ENCODE measurements at regions not wholly inside any gene's neighbourhood (a gene's known extent, or its start where the extent isn't known, plus 50 kb on each side); places are given as distances from the start of the nearest gene placed in this dataset.
"Not testable (repeated sequence)": the region's sequence is repeated elsewhere in the genome, so short reads cannot be mapped to it uniquely, and the experiment has no call there.

- Histone ChIP-seq H3K4me2 (ENCODE audit: low read depth, low read length, poor library complexity, severe bottlenecking) (no peak overlapping the region), H3K4me1 (ENCODE audit: insufficient read depth, low read length, poor library complexity, severe bottlenecking) (peaks cover 13% of the 10 kb centered on the region), H3K79me2 (ENCODE audit: insufficient read depth, low read length) (no peaks in the 10 kb centered on the region), H3F3A (ENCODE audit: low read depth) (no peaks in the 10 kb centered on the region), H3K27me3 (ENCODE audit: insufficient read depth, low read length, poor library complexity, severe bottlenecking) (no peaks in the 10 kb centered on the region), H3K9me3 (ENCODE audit: insufficient read depth, low read depth, low read length) (no peaks in the 10 kb centered on the region), H3K9me2 (replicated peaks; ENCODE audit: low read depth, low read length) (no peaks in the 10 kb centered on the region), H2AFZ (ENCODE audit: low read length) (peak overlapping the region; percentile 11; the same call in 1 of the 2 replicates), H3K4me3 (ENCODE audit: low read length, poor library complexity, severe bottlenecking) (no peak overlapping the region), H3K9ac (ENCODE audit: low read depth, low read length, poor library complexity, severe bottlenecking) (no peak overlapping the region), H4K20me1 (ENCODE audit: insufficient read depth, low read length, poor library complexity, severe bottlenecking) (no peaks in the 10 kb centered on the region), H3K36me3 (ENCODE audit: insufficient read depth, low read length) (no peaks in the 10 kb centered on the region)
- TF ChIP-seq, protein P1, sequence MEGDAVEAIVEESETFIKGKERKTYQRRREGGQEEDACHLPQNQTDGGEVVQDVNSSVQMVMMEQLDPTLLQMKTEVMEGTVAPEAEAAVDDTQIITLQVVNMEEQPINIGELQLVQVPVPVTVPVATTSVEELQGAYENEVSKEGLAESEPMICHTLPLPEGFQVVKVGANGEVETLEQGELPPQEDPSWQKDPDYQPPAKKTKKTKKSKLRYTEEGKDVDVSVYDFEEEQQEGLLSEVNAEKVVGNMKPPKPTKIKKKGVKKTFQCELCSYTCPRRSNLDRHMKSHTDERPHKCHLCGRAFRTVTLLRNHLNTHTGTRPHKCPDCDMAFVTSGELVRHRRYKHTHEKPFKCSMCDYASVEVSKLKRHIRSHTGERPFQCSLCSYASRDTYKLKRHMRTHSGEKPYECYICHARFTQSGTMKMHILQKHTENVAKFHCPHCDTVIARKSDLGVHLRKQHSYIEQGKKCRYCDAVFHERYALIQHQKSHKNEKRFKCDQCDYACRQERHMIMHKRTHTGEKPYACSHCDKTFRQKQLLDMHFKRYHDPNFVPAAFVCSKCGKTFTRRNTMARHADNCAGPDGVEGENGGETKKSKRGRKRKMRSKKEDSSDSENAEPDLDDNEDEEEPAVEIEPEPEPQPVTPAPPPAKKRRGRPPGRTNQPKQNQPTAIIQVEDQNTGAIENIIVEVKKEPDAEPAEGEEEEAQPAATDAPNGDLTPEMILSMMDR (conservative IDR thresholded peaks at IDR 0.05; ENCODE audit: low read length), result peak; percentile 58
- TF ChIP-seq EZH2phosphoT487 (IDR thresholded peaks at IDR 0.05; ENCODE audit: borderline replicate concordance), result no peak
Measured at GRCh38 chr10:23981520-23982309, 227.2 kb upstream of the KIAA1217 start.

DNA sequence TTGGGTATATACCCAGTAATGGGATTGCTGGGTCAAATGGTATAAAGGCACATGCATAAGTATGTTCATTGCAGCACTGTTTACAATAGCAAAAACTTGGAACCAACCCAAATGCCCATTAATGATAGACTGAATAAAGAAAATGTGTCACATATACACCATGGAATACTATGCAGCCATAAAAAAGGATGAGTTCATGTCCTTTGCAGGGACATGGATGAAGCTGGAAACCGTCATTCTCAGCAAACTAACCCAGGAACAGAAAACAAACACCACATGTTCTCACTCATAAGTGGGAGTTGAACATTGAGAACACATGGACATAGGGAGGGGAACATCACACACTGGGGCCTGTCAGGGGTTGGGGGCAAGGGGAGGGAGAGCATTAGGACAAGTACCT is 224.5 kb upstream of the KIAA1217 start:
- H3F3A ChIP-seq (ENCODE audit: low read depth); H3K9me3 ChIP-seq (ENCODE audit: insufficient read depth, low read depth, low read length); H3K4me2 ChIP-seq (ENCODE audit: low read depth, low read length, poor library complexity, severe bottlenecking); H3K36me3 ChIP-seq (ENCODE audit: insufficient read depth, low read length); H4K20me1 ChIP-seq (ENCODE audit: insufficient read depth, low read length, poor library complexity, severe bottlenecking); H3K9ac ChIP-seq (ENCODE audit: low read depth, low read length, poor library complexity, severe bottlenecking); H3K4me3 ChIP-seq (ENCODE audit: low read length, poor library complexity, severe bottlenecking); H3K4me1 ChIP-seq (ENCODE audit: insufficient read depth, low read length, poor library complexity, severe bottlenecking); H2AFZ ChIP-seq (ENCODE audit: low read length); H3K27me3 ChIP-seq (ENCODE audit: insufficient read depth, low read length, poor library complexity, severe bottlenecking); H3K79me2 ChIP-seq (ENCODE audit: insufficient read depth, low read length); H3K9me2 ChIP-seq (replicated peaks; ENCODE audit: low read depth, low read length): not testable (repeated sequence)

- Histone ChIP-seq H3K4me2 (ENCODE audit: low read depth, low read length, poor library complexity, severe bottlenecking) (no peak overlapping the region), H2AFZ (ENCODE audit: low read length) (no peak overlapping the region), H3K9ac (ENCODE audit: low read depth, low read length, poor library complexity, severe bottlenecking) (no peak overlapping the region), H3K9me2 (replicated peaks; ENCODE audit: low read depth, low read length) (no peaks in the 10 kb centered on the region), H3K9me3 (ENCODE audit: insufficient read depth, low read depth, low read length) (no peaks in the 10 kb centered on the region), H3K27me3 (ENCODE audit: insufficient read depth, low read length, poor library complexity, severe bottlenecking) (no peaks in the 10 kb centered on the region), H3K4me1 (ENCODE audit: insufficient read depth, low read length, poor library complexity, severe bottlenecking) (peaks cover 5% of the 10 kb centered on the region), H3F3A (ENCODE audit: low read depth) (no peaks in the 10 kb centered on the region), H3K79me2 (ENCODE audit: insufficient read depth, low read length) (no peaks in the 10 kb centered on the region), H4K20me1 (ENCODE audit: insufficient read depth, low read length, poor library complexity, severe bottlenecking) (no peaks in the 10 kb centered on the region), H3K36me3 (ENCODE audit: insufficient read depth, low read length) (no peaks in the 10 kb centered on the region), H3K4me3 (ENCODE audit: low read length, poor library complexity, severe bottlenecking) (no peak overlapping the region)
- no peak for TF ChIP-seq EZH2phosphoT487 (IDR thresholded peaks at IDR 0.05; ENCODE audit: borderline replicate concordance)
- TF ChIP-seq, protein P1 (conservative IDR thresholded peaks at IDR 0.05; ENCODE audit: low read length), result no peak
Measured at GRCh38 chr10:23988006-23988405, 220.9 kb upstream of the KIAA1217 start.
